GM12878 (cell line): ENCODE measurements at regions not wholly inside any gene's neighbourhood (a gene's known extent, or its start where the extent isn't known, plus 50 kb on each side); places are given as distances from the start of the nearest gene placed in this dataset.

Source experiments
- BCL3 ChIP-seq: IDR thresholded peaks from 2 replicates; pipeline ENCODE4 v1.6.1; 2011; ENCODE audit warnings: borderline replicate concordance, low read depth, mild to moderate bottlenecking, moderate library complexity, low read length; ENCODE audit not compliant: insufficient read depth, poor library complexity, severe bottlenecking
- CBFB ChIP-seq: IDR thresholded peaks from 2 replicates; pipeline ENCODE4 v1.6.1; 2016; ENCODE audit warnings: antibody characterized with exemption, low read depth
- CTCF ChIP-seq, 3 experiments: IDR thresholded peaks in 2 of 3; conservative IDR thresholded peaks in 1 of 3; 2 replicates each; pipeline ENCODE4 v1.5.1; 2011; ENCODE audit warnings: low read depth in 3 of 3, low read length in 3 of 3, mild to moderate bottlenecking in 3 of 3, control low read depth in 2 of 3, moderate library complexity in 2 of 3, inconsistent platforms in 1 of 3, mixed read lengths in 1 of 3; ENCODE audit not compliant: control insufficient read depth in 2 of 3, insufficient read depth in 1 of 3; ENCODE audit errors: extremely low read depth in 1 of 3
- EZH2 ChIP-seq: IDR thresholded peaks from 2 replicates; pipeline ENCODE4 v1.6.1; 2012; ENCODE audit warnings: low read depth, mild to moderate bottlenecking, control low read depth, inconsistent platforms, low read length, borderline replicate concordance; ENCODE audit not compliant: control insufficient read depth
- NRF1 ChIP-seq: conservative IDR thresholded peaks from 2 replicates; pipeline ENCODE4 v1.6.1; 2011; ENCODE audit warnings: mild to moderate bottlenecking, low read depth, low read length, improper control_type of control experiment
- PBX3 ChIP-seq: IDR thresholded peaks from 2 replicates; pipeline ENCODE4 v1.6.1; 2011; ENCODE audit warnings: mild to moderate bottlenecking, low read depth, low read length, moderate library complexity; ENCODE audit not compliant: insufficient replicate concordance
- POLR2A ChIP-seq: IDR thresholded peaks from 2 replicates; pipeline ENCODE4 v1.6.1; 2011; ENCODE audit warnings: low read depth, mild to moderate bottlenecking, low read length

GRCh38 chr5:86757824-86758223 lies 140.1 kb downstream of the COX7C start:
- TF ChIP-seq NRF1, result no peak
- no peak for TF ChIP-seq BCL3
- TF ChIP-seq POLR2A, result no peak
- no peak for TF ChIP-seq CBFB
- TF ChIP-seq EZH2, result no peak
- TF ChIP-seq CTCF (IDR thresholded peaks at IDR 0.05 in 2 of 3, conservative IDR thresholded peaks at IDR 0.05 in 1 of 3; ENCODE audit: control insufficient read depth in 2 of 3, extremely low read depth in 1 of 3, insufficient read depth in 1 of 3, low read depth in 3 of 3, low read length in 3 of 3), result no peak
- TF ChIP-seq PBX3, result no peak
